ENCODE measurements at regions not wholly inside any gene's neighbourhood (a gene's known extent, or its start where the extent isn't known, plus 50 kb on each side); places are given as distances from the start of the nearest gene placed in this dataset.

- TF ChIP-seq CTCF (IDR thresholded peaks at IDR 0.05; ENCODE audit: insufficient read depth, low read length, poor library complexity, severe bottlenecking) = no peak
- no peak for TF ChIP-seq EZH2phosphoT487 (conservative IDR thresholded peaks at IDR 0.05; ENCODE audit: low read length)
Observed at GRCh38 chr2:22801071-22801470, 583.9 kb upstream of the KLHL29 start.
